GM19023 (cell line): ENCODE measurements at regions not wholly inside any gene's neighbourhood (a gene's known extent, or its start where the extent isn't known, plus 50 kb on each side); places are given as distances from the start of the nearest gene placed in this dataset.
"Not testable (repeated sequence)": the region's sequence is repeated elsewhere in the genome, so short reads cannot be mapped to it uniquely, and the experiment has no call there.

ENCODE experiments used
- ATAC-seq: cut with Tn5 transposase; IDR thresholded peaks from one replicate; pipeline ENCODE4 v1.9.1; 2021; ENCODE audit warnings: mild to moderate bottlenecking, moderate library complexity; ENCODE audit not compliant: unreplicated experiment

DNA sequence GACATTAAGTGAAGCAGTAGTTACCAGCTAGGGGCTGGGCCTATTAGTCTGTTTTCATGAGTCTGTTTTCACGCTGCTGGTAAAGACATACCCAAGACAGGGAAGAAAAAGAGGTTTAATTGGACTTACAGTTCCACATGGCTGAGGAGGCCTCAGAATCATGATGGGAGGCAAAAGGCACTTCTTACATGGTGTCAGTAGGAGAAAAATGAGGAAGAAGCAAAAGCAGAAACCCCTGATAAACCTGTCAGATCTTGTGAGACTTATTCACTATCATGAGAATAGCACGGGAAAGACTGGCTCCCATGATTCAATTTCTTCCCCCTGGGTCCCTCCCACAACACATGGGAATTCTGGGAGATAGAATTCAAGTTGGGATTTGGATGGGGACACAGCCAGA is 108.0 kb upstream of the LNX1 start:
- ATAC-seq: not testable (repeated sequence)

DNA sequence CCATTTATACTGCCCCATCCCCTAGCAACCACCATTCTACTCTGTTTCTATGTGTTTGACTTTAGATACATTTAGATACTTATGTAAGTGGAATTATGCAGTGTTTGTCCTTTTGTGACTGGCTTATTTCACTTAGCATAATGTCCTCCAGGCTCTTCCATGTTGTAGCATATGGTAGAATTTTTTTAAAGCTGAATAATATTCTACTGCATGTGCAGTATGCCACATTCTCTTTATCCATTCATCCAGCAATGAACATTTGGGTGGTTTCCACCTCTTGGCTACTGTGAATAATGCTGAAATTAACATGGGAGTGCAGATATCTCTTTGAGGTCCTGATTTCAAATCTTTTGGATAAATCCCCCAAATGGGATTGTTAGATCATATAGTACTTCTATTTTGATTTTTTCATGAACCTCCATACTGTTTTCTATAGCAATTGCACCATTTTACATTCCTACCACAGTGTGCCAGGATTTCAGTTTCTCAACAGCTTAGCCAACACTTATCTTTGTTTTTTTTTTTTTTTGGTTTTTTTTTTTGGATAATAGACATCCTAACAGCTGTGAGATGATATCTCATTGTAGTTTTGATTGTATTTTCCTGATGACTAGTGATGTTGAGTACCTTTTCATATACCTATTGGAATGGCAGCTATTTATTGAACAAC is 105.9 kb upstream of the LNX1 start:
- ATAC-seq: no peak

DNA sequence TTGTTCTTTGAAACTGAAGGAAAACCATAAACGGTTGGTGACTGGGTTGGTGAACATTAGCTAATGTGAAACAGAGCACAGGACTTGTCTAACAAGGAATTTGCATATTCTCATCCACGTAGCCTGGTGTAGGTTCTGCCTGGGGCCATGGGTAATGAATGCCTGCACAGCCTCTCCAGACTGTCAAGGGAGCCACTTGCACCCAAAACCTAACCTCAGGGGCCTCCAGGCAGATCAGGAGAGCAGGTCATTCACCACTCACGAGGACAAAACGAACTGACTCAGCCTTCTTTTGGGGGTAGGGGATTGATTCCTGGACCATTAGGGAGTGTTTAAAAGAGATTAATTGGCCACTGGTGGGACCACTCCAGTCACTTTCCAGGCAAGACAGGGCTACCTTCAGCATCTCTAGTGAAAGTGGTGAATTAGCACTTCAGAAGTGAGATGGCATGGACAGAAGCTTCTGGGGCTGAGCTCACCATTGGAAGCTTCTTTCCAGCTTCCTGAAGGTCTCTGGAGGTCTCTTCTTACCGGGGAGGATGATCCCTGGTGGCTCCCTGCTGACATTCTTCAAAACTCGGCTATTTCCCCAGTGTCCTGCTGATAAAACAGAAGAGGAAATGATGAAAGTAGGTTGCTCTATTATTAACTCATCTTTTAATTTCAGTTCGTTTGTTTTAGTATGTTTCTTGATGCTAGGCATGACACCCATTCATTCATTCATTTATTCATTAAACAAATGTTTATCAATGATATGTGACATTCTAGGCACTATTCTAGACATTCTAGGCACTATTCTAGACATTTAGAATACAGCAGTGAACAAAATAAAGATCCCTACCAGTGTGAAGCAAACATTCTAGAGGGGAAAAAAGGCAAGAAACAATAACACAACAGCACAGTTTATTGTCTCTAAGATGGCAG is 104.5 kb upstream of the LNX1 start:
- ATAC-seq: peak; percentile 85

DNA sequence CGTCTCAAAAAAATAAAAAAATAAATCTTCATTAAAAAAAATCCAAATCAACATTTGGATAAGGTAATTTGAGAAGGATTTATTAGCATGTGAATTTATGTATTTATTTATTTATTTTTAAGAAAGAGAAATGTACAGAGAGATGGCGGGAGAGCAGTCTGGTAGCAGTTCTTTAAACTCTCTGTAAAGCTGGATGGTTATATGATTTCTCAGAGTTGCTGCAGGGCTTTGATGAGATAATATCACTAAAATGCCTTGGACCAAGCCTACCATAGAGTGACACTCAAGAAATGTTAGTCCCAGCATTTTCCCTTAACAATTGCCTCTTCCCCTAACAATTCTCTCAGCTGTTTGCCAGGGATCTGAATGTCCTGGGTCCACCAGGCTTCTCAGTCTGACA is 103.4 kb upstream of the LNX1 start:
- ATAC-seq: no peak

DNA sequence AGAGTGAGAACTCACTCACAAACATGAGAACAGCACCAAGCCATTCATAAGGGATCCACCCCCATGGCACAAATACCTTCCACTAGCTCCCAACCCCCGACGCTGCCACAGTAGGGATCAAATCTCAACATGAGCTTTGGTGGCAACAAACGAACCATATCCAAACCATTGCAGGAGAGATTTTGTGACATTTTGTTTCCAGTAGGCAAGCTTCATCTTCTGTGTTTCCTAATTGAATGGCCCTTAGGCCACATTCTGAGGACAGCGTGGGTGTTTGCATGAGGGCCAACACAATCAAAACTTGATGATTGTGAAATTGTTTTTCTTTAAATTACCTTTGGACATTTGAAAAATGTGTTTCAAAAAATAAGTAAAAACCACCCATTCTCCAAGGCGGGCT is 102.6 kb upstream of the LNX1 start:
- ATAC-seq: no peak

DNA sequence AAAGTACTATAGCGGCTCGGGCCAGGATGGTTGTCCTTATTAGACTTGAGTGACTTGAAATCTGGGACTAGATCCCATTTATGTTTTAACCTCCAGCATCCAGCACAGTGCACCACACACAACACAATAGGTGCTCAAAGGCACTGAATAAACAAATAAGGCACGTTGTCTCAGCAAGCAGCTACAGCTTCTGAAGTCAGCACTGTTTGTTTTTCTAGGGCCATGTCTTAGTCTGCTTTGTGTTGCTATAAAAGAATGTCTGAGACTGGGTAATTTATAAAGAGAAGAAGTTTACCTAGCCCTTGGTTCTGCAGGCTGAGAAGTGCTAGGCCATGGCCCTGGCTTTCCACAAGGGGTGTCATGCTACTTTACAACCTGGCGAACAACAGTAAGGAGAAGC is 102.1 kb upstream of the LNX1 start:
- no peak for ATAC-seq

DNA sequence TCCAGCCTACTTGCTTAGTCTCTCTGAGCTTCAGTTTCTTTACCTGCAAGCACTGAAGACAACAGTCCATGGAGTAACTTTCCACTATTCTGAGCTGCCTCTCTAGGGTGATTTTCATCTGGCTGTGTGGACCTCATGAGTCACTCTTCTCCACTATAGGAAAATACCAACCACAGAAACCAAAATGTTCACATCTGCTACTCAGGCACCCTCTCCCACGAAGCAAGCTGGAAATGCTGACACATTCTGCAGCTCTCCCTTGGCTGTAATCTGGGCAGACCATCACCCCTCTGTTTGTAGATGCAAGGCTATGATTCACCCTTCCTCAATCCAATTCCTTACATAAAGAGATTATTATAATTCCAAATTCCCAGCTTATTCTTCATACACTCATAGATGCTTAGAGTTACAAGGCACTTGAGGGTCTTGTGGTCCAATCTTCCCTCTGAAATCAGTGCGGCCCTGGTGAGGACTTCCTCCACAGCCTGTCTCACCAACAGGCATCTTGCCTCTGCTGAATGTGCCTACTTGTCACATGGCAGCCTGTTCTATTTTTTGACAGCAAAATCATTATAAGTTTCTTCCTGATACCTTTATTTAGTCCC is 97.0 kb upstream of the LNX1 start:
- peak; percentile 89 for ATAC-seq

DNA sequence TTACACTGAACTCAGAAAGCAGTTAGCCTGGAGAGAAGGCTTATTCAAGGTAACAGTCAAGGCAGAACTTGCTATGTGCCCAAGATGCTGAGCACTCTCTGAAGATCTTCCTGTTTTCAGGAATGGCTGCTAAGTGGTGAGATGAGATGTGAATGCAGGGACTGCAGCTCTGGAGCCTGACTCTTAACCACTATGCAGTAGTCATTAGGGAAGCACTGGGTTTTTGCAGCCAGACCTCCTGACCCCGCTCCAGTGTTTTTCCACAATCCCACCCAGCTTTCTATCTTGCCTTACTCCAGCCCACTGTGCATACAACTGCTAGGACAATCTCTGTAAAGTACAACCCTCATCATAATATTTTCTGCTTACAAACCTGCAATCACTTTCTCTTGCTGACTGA is 95.2 kb upstream of the LNX1 start:
- no peak for ATAC-seq

DNA sequence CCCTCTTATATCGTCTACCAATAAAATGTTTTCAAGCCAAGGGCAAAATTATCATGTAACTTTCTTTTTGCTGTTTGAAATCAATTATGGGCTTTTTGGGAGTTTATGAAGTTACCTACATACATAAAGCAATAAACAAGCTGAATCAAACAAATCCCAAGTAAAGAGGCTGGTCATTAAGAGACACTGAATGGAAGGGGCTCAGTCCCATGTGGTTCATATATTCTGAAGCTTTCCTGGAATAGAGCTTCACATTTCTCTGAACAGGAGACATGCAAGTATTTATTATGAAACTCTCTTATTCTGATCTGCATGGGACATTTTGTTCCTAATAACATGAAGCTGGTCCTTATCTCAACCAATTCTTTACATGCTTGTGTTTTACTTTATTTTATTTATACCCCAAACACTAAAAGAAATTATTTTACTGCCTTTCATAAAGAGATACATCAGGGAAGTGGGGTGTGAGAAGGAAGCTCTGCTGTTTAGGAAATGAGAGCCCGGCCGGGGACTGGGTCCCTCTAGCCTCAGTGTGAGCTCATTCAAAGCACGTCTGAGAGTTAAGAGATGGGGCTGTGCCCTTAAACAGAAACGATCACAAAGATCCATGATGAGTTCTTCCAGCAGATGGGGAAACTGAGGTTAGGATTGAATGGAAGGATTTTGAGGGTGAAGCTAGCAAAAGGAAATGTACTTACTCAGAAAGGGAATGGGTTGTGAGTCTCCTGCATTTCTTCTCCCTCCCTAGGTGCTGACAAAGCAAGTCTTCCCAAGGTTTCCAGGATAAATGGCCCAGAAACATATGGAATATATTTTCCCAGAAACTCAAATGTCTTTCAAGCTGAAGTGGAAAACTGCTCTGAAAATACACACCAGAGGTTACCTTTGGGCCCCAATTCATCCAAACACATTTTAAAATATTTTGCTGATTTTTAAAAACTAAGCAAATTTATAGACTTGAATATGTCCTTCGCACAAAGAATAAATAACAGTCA is 93.1 kb upstream of the LNX1 start:
- ATAC-seq: no peak

DNA sequence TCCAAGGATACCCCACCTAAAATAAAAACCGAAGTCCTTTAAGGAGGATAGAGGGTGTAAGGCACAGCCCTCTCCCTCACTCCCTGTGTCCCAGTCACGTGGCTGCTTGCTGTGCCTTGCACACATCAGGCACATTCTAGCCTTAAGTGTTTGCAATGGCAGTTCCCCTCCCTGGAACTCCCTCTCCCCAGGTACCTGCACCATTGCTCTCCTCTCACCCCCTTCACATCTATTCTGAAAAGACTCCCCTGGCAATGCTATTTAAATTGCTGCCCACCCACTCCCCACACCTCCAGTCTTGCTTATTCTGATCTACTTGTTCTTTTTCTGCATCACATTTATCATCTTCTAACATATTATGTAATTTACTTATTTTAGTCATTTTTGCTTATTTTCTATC is 91.6 kb upstream of the LNX1 start:
- ATAC-seq: no peak

DNA sequence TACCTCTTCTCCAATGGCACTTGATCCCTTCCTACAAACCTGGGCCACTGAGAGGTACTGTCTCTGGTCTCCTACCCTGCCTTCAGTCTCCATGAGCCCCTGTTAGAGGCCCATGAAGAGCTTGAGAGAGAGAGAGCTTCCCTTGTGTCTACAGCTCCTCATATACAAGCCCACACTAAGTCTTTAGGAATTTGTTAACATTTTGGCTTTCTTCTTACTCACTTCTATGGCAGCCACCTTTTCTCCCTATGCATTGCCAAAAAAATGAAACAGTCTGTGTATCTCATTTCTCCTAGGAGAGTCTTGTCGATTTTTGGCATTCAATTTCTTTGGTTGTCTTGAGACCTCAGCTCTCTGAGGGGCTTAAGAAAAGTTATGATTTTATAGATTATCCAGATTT is 90.9 kb upstream of the LNX1 start:
- ATAC-seq: no peak

DNA sequence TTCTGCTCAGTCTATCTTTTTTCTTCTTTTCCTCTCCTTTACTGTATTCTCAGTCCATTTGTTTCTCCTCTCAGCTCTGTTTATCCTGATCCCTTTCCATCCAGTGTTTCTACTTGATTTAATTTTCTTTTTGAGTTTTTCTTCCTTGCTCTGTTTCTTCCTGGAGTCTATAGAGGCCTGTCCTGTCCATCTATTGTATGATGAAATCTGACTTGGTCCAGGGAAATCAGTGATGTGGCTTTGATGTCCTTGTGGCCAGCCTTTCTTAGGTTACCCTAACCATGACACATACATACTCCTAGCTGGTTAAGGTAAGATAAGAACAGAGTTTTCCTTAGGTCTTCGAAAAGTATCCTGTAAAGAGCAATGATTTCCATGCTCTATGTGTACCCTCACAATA is 89.3 kb upstream of the LNX1 start:
- no peak for ATAC-seq

DNA sequence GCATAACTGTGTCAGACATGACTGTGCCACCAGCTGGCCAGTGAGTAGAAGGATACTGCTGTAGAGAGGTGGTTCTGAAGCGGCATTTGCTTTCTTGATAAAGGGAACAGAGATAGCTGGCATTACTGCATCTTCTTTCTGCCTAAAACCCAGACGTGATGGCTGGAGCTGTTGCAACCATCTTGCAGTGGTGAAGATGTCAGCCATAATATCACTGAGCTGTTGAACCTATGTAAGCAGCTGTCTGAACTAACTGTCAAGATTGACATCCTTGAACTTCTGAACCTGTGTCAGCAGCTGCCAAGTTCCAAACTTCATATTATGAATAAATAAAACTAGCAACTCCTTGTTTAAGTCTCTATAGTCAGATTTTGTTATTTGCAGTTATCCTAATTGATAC is 88.9 kb upstream of the LNX1 start:
- no peak for ATAC-seq

DNA sequence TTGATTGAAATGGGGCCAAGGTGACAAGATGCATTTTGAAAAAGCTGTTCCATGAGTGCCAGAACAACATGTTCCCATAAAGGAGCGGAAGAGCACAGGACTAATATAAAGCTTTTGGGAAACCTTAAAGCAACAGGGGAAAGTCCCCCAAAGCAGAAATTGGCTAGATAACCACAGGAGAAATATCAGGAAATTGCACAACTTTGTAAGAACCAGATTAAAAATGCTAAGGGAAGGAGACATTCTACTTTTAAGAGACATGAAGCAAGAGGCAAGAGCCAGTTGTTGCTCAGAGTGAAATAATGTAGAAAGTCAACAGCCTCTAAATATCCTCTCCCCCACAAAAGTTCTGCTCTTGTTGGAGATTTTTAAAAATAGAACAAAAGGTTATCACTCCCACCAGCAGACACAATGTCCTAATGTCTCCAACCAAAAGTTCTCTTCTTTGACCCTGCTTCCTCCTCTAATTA is 85.2 kb upstream of the LNX1 start:
- ATAC-seq: no peak

DNA sequence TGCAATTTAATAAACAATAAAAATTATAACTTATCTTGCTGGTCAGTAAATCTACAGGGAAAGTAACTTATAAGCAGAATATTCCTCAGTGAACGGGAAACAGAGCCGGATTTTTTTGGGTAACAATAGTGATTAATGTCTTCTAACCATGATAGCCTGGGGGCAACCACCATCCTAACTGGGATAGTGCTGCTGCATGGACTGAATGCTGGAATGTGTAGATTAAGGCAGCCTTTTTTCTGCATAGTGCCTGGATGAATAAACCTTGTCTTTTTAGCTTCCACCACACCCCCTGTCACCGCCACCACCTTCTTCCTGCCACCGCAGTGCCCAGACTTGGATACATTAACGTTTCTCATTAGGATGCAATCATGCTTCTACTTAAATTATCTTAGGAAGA is 83.6 kb upstream of the LNX1 start:
- no peak for ATAC-seq

DNA sequence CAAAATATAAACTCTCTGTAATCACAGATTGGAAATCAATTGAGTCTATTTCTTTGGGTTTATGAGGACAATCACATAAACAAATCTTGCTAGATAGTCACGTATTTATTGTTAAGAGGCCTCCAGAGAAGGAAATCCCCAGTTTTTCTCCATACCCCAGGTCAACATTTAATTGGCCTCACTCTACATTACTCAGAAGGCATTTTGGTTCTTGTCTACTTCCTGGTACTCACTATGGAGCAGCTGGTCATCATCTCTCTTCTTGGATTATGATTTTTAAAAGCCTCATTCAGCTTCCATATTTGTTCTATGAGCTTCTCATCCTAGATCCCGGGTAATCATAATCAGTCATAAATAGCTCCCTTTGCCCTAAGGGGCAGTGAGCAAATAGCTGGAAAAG is 81.6 kb upstream of the LNX1 start:
- no peak for ATAC-seq

DNA sequence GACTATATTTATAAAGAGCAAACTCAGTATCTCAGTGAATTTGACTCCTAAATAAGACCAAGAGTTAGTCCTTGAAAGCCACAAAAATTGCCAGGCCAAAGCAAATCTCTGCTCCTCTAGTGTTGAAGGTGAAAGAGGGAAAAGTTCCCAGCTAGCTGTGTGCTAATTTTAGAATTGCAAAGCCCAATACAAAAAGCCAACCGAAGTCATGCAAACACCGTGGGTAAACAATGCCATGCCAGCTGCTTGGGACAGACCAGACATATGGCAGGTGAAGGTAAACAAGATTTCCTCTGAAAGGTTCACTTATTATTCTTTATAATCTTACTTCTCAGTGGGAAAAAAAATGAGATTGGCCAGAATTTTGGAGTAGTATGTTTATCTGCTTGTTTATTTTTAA is 80.5 kb upstream of the LNX1 start:
- no peak for ATAC-seq

DNA sequence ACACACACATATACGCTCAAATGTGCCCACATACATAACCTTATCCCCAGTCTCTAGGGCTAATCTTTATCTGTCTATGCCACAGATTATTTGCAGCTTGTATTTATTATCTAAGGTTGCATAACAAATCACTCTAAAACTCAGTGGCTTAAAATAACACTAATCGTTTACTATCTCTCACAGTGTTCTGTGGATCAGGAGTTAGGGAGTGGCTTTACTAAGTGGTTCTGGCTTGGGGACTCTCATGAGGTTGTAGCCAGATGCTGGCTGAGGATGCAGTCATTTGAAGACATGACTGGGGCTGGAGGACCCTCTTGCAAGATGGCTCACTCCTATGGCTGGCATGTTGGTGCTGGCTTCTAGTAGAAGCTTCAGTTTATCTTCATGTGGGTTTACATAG is 68.5 kb upstream of the LNX1 start:
- no peak for ATAC-seq

DNA sequence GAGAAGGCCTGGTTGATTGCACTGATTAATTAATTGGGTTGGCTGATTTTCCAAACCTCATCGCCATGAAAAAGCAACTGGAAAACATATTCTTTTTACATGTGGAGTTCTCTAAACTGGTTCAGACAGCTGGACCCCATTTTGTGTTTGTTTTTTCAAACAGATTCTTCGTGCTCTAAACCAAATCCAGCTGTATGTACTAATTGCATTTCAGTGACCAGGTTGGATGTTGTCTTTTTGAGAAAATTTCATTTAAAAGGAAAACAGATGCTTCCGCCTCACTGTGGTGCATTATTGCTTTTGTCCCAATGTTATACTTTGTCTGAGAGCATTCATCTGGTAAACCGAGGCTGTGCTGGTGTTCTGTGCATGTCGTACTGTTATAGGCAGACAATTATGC is 67.8 kb upstream of the LNX1 start:
- ATAC-seq: no peak

DNA sequence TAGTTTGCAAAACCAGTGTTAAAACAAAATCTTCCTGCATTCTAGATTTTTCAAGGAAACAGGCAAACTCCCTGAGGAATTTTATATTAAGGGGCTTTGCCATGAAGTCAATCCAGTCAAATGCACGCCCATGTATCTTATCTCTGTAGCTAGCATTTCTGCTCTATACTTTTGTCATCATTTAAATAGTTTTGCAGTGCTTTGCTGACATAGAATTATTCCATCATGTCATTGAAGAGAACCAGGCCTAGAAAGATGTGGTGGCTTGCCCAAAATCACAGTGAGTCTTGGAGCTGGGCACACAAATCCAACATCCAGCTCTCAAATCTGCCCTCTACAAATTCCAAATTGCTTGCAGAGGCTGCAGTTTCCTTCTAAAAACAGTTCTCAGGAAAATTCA is 66.7 kb upstream of the LNX1 start:
- ATAC-seq: no peak
